ENCODE measurements at regions not wholly inside any gene's neighbourhood (a gene's known extent, or its start where the extent isn't known, plus 50 kb on each side); places are given as distances from the start of the nearest gene placed in this dataset.

DNA sequence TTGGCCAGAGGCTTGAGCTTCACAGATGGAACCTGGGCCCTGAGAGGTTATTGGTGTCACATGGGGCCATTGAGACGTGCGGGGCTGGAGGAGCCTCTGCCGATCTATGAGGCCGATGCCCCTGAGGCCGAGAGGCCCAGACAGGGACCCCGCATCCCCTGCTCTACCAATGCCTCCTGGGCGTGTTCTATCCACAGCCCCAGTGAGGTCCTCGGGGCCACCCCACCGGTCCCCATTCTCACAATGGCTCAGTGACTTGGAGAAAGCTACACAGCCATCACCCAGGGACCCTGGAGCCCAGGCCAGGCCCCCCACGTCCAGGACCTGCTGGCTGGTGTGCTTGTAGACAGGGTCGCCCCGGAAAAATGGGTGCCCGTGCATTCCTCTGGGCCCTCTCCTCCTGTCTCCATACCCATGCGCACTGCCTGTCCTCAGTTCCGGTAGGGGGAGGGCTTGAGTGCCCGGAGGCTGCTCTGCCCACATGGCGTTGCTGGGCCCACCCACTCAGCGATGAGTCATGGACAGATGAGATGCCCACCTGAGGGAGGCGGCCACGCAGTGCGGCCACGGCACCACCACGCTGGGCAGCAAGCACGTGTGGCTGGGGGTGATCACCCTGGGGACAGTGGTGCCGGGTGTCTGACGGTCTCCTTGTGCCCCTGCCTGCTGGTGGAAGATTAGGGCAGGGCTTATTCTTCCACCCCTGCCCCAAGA, 1224.7 kb downstream of the BRD1 start:
- H2AK5ac ChIP-seq (ENCODE audit: low read depth, low read length), result no peak overlapping the region
- no peak overlapping the region for H3K18ac ChIP-seq (ENCODE audit: low read depth, low read length)

More for the DNA sequence above, 1224.7 kb downstream of the BRD1 start:
- POLR2A ChIA-PET (ENCODE audit: unreplicated experiment), result no interaction called here
- H3K4me3 ChIP-seq (ENCODE audit: insufficient read depth, low read depth, low read length), result no peak overlapping the region
- ATAC-seq (ENCODE audit: low read depth) (no peak), DNase-seq (no peak)
- H4K91ac ChIP-seq (ENCODE audit: insufficient read depth, low read depth, low read length), result no peak overlapping the region
- no peaks in the 10 kb centered on the region for H3K27me3 ChIP-seq (ENCODE audit: control insufficient read depth, insufficient read depth, low read length)
- H3K14ac ChIP-seq (replicated peaks; ENCODE audit: low read depth, low read length), result no peak overlapping the region
- intact Hi-C loops (cut with micrococcal nuclease) (no loop called here), dilution Hi-C loops (cut with HindIII; ENCODE audit: low sequenced_read_pairs, unreplicated experiment) (no loop called here), in situ Hi-C loops (cut with MboI; ENCODE audit: low sequenced_read_pairs) (no loop called here)
- BruUV-seq (replicated peaks), result no TSS peak
- no peaks in the 10 kb centered on the region for H3K36me3 ChIP-seq (ENCODE audit: control insufficient read depth, insufficient read depth, low read length)
- H4K20me1 ChIP-seq (ENCODE audit: insufficient read depth, low read length), result no peaks in the 10 kb centered on the region
- H2BK20ac ChIP-seq (ENCODE audit: low read depth, low read length), result no peak overlapping the region
- H3K4me1 ChIP-seq (ENCODE audit: control insufficient read depth, insufficient read depth, low read length), result no peaks in the 10 kb centered on the region
- no peak overlapping the region for H3K27ac ChIP-seq (ENCODE audit: insufficient read depth, low read length)
- H2AFZ ChIP-seq (replicated peaks; ENCODE audit: low read length, poor library complexity), result no peak overlapping the region
- H3K4ac ChIP-seq (ENCODE audit: low read depth, low read length), result no peak overlapping the region
- H4K5ac ChIP-seq (ENCODE audit: low read depth, low read length), result no peak overlapping the region
- TF ChIP-seq MAZ (IDR thresholded peaks at IDR 0.05; ENCODE audit: borderline replicate concordance, low read depth, low read length), result no peak
- no peak for TF ChIP-seq NFE2L2 (IDR thresholded peaks at IDR 0.05; ENCODE audit: low read depth, low read length)
- no peak for TF ChIP-seq SMC3 (IDR thresholded peaks at IDR 0.05; ENCODE audit: low read depth, low read length)
- TF ChIP-seq MXI1 (IDR thresholded peaks at IDR 0.05; ENCODE audit: borderline replicate concordance, low read depth, low read length), result no peak
- TF ChIP-seq RAD21 (IDR thresholded peaks at IDR 0.05; ENCODE audit: low read length), result no peak
- TF ChIP-seq CHD1 (IDR thresholded peaks at IDR 0.05; ENCODE audit: low read depth, low read length), result no peak
- TF ChIP-seq, protein P1, sequence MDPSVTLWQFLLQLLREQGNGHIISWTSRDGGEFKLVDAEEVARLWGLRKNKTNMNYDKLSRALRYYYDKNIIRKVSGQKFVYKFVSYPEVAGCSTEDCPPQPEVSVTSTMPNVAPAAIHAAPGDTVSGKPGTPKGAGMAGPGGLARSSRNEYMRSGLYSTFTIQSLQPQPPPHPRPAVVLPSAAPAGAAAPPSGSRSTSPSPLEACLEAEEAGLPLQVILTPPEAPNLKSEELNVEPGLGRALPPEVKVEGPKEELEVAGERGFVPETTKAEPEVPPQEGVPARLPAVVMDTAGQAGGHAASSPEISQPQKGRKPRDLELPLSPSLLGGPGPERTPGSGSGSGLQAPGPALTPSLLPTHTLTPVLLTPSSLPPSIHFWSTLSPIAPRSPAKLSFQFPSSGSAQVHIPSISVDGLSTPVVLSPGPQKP (IDR thresholded peaks at IDR 0.05; ENCODE audit: borderline replicate concordance, low read depth, low read length), result no peak
- no peak for TF ChIP-seq FOS (IDR thresholded peaks at IDR 0.05; ENCODE audit: low read depth, low read length)
- TF ChIP-seq POLR2A (IDR thresholded peaks at IDR 0.05; ENCODE audit: low read depth, low read length), result no peak
- TF ChIP-seq, protein P2, sequence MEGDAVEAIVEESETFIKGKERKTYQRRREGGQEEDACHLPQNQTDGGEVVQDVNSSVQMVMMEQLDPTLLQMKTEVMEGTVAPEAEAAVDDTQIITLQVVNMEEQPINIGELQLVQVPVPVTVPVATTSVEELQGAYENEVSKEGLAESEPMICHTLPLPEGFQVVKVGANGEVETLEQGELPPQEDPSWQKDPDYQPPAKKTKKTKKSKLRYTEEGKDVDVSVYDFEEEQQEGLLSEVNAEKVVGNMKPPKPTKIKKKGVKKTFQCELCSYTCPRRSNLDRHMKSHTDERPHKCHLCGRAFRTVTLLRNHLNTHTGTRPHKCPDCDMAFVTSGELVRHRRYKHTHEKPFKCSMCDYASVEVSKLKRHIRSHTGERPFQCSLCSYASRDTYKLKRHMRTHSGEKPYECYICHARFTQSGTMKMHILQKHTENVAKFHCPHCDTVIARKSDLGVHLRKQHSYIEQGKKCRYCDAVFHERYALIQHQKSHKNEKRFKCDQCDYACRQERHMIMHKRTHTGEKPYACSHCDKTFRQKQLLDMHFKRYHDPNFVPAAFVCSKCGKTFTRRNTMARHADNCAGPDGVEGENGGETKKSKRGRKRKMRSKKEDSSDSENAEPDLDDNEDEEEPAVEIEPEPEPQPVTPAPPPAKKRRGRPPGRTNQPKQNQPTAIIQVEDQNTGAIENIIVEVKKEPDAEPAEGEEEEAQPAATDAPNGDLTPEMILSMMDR (conservative IDR thresholded peaks at IDR 0.05; ENCODE audit: low read depth, low read length), result no peak
- no peak for TF ChIP-seq RFX5 (IDR thresholded peaks at IDR 0.05; ENCODE audit: low read depth, low read length)
- TF ChIP-seq USF2 (IDR thresholded peaks at IDR 0.05; ENCODE audit: low read depth, low read length), result no peak
- TF ChIP-seq BHLHE40 (IDR thresholded peaks at IDR 0.05; ENCODE audit: low read depth, low read length), result no peak
- TF ChIP-seq MAFK (IDR thresholded peaks at IDR 0.05; ENCODE audit: low read depth, low read length), result no peak
- no peak for TF ChIP-seq RCOR1 (IDR thresholded peaks at IDR 0.05; ENCODE audit: insufficient replicate concordance, low read length)
- H3K9me1 ChIP-seq (ENCODE audit: insufficient read depth, low read length), result no peaks in the 10 kb centered on the region
- no peak overlapping the region for H3K9ac ChIP-seq (ENCODE audit: low read depth, low read length)
- no peak overlapping the region for H2BK15ac ChIP-seq (ENCODE audit: low read depth, low read length)
- no peak overlapping the region for H3K23ac ChIP-seq (ENCODE audit: low read depth, low read length)
- no peak overlapping the region for H4K8ac ChIP-seq (ENCODE audit: low read depth in 2 of 2, low read length in 2 of 2)
- no peak overlapping the region for H2BK120ac ChIP-seq (ENCODE audit: low read depth, low read length)
- H3K4me2 ChIP-seq (ENCODE audit: low read depth, low read length), result no peak overlapping the region
- no peaks in the 10 kb centered on the region for H3K79me1 ChIP-seq (ENCODE audit: low read depth in 1 of 2, low read length in 2 of 2)
- no peak overlapping the region for H2BK5ac ChIP-seq (ENCODE audit: low read depth, low read length, poor library complexity, severe bottlenecking)
- CTCF ChIA-PET, result no interaction called here
- H2AK9ac ChIP-seq (replicated peaks; ENCODE audit: low read depth, low read length, poor library complexity), result no peak overlapping the region
- no peak overlapping the region for H3K56ac ChIP-seq (ENCODE audit: extremely low read depth, insufficient read depth, low read length)
- H3K9me3 ChIP-seq (ENCODE audit: control insufficient read depth, insufficient read depth, low read length), result peaks cover 61% of the 10 kb centered on the region
- WGBS, 2 experiments (ENCODE audit: extremely low coverage in 2 of 2, insufficient read length in 1 of 2), result 73% methylated on average over 5 of the region's 26 CpGs; no CpG with 5 or more reads in 1 of the 2 experiments

Data from IMR-90 (cell line).